Panc1 (cell line): ENCODE measurements at regions not wholly inside any gene's neighbourhood (a gene's known extent, or its start where the extent isn't known, plus 50 kb on each side); places are given as distances from the start of the nearest gene placed in this dataset.

Source experiments
- ATAC-seq: fragments of 200-7000 bp; cut with Tn5 transposase; 2 replicates; pipeline ENCODE4 v1.9.1; 2020; ENCODE audit warnings: mild to moderate bottlenecking, moderate library complexity
- BruUV-seq: library from RNA; stranded (reverse); fragments of 400-500 nt; replicated peaks from 2 replicates; lab custom pipeline; 2021; lab: Mats Ljungman, UMichigan
- CTCF ChIA-PET: fragments of 300-600 bp; sonication (Branson Sonifier 250); formaldehyde crosslinking; loops from one replicate; lab custom pipeline; 2022; ENCODE audit warnings: antibody characterized with exemption; lab: Charles Lee
- POLR2A ChIA-PET: fragments of 300-600 bp; sonication (Branson Sonifier 250); formaldehyde crosslinking; loops from one replicate; lab custom pipeline; 2022; ENCODE audit warnings: antibody characterized with exemption; lab: Charles Lee
- DNase-seq: peaks from one replicate; pipeline ENCODE4 v3.0.0-alpha.2; 2010; ENCODE audit warnings: low read depth, low spot score
- H3K27ac ChIP-seq: 2 replicates; pipeline ENCODE4 v1.5.1; 2011; ENCODE audit warnings: mild to moderate bottlenecking, low read length, inconsistent platforms
- H3K27me3 ChIP-seq: fragments of 200-500 bp; sonication (Bioruptor generic); 2 replicates; pipeline ENCODE4 v1.6.0; 2014; ENCODE audit warnings: low read length, inconsistent platforms; ENCODE audit not compliant: control insufficient read depth, insufficient read depth
- H3K36me3 ChIP-seq: fragments of 200-500 bp; sonication (Bioruptor generic); 2 replicates; pipeline ENCODE4 v1.5.1; 2014; ENCODE audit warnings: inconsistent platforms, mild to moderate bottlenecking, low read length, moderate library complexity; ENCODE audit not compliant: control insufficient read depth, insufficient read depth
- H3K4me1 ChIP-seq: 2 replicates; pipeline ENCODE4 v1.5.1; 2011; ENCODE audit warnings: inconsistent platforms, mild to moderate bottlenecking, low read length, moderate library complexity; ENCODE audit not compliant: control insufficient read depth, insufficient read depth
- H3K4me3 ChIP-seq, 2 experiments: 2 replicates each; pipeline ENCODE4 v1.5.1; 2011 to 2012; ENCODE audit warnings: low read depth in 2 of 2, low read length in 2 of 2, mild to moderate bottlenecking in 2 of 2, inconsistent platforms in 1 of 2, moderate library complexity in 1 of 2
- H3K9me3 ChIP-seq: fragments of 200-500 bp; sonication (Bioruptor generic); 2 replicates; pipeline ENCODE4 v1.5.1; 2014; ENCODE audit warnings: low read depth, mild to moderate bottlenecking, inconsistent platforms, low read length, moderate library complexity; ENCODE audit not compliant: control insufficient read depth, insufficient read depth
- POLR2AphosphoS5 ChIP-seq: IDR thresholded peaks from 2 replicates; pipeline ENCODE4 v1.6.1; 2012; ENCODE audit warnings: mild to moderate bottlenecking, low read depth, low read length, moderate library complexity
- SIN3A ChIP-seq: IDR thresholded peaks from 2 replicates; pipeline ENCODE4 v1.6.1; 2012; ENCODE audit warnings: low read depth, mild to moderate bottlenecking, low read length, moderate library complexity, borderline replicate concordance; ENCODE audit not compliant: insufficient read depth
- TCF7L2 ChIP-seq: IDR thresholded peaks from 2 replicates; pipeline ENCODE4 v1.6.1; 2011; ENCODE audit warnings: mild to moderate bottlenecking, low read depth, low read length, inconsistent platforms
- in situ Hi-C: cut with HindIII; loops from 2 replicates; pipeline ENCODE4 v1.10.0; 2016; ENCODE audit warnings: low sequenced_read_pairs, low pct_unique_long_range_greater_than_20kb
- intact Hi-C: fragments of 100-400 bp; cut with micrococcal nuclease; formaldehyde crosslinking; loops from one replicate; pipeline ENCODE4 v1.10.0; 2022; ENCODE audit not compliant: unreplicated experiment
- TF ChIP-seq, protein P1 (sequence below), 2 experiments: IDR thresholded peaks; 2 replicates each; pipeline ENCODE4 v1.6.1; 2011 to 2012; ENCODE audit warnings: low read depth in 2 of 2, control low read depth in 1 of 2, low read length in 1 of 2, mild to moderate bottlenecking in 1 of 2, moderate library complexity in 1 of 2; ENCODE audit not compliant: insufficient read depth in 1 of 2
- TF ChIP-seq, protein P2 (sequence below): fragments of 450-650 bp; IDR thresholded peaks from 2 replicates; pipeline ENCODE4 v1.5.1; 2017; ENCODE audit warnings: mild to moderate bottlenecking

DNA sequence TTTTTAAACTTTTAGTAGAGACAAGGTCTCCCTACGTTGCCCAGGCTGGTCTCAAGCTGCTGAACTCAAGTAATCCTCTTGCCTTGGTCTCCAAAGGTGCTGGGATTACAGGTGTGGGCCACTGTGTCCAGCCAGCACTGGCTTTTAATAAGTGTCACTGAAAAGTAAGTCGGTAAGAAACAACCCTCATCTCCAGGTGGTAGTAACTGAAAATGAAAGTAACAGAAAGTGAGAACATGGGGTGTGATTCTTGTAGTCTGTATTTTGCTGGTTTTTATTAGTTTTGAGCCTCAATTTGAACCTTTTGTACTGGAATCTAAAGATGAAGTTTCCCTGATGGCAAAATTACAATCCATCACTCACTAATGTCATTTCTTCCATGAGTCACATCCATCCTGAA lies 238.1 kb upstream of the AGA start:
- CTCF ChIA-PET = no interaction called here
- BruUV-seq = no TSS peak
- POLR2A ChIA-PET = no interaction called here
- H3K27ac ChIP-seq = no peak overlapping the region
- in situ Hi-C loops (no loop called here), intact Hi-C loops (no loop called here)
- H3K4me1 ChIP-seq = no peaks in the 10 kb centered on the region
- ATAC-seq (no peak), DNase-seq (no peak)
- TF ChIP-seq SIN3A (no peak), TCF7L2 (no peak), POLR2AphosphoS5 (no peak)
- TF ChIP-seq, protein P1, sequence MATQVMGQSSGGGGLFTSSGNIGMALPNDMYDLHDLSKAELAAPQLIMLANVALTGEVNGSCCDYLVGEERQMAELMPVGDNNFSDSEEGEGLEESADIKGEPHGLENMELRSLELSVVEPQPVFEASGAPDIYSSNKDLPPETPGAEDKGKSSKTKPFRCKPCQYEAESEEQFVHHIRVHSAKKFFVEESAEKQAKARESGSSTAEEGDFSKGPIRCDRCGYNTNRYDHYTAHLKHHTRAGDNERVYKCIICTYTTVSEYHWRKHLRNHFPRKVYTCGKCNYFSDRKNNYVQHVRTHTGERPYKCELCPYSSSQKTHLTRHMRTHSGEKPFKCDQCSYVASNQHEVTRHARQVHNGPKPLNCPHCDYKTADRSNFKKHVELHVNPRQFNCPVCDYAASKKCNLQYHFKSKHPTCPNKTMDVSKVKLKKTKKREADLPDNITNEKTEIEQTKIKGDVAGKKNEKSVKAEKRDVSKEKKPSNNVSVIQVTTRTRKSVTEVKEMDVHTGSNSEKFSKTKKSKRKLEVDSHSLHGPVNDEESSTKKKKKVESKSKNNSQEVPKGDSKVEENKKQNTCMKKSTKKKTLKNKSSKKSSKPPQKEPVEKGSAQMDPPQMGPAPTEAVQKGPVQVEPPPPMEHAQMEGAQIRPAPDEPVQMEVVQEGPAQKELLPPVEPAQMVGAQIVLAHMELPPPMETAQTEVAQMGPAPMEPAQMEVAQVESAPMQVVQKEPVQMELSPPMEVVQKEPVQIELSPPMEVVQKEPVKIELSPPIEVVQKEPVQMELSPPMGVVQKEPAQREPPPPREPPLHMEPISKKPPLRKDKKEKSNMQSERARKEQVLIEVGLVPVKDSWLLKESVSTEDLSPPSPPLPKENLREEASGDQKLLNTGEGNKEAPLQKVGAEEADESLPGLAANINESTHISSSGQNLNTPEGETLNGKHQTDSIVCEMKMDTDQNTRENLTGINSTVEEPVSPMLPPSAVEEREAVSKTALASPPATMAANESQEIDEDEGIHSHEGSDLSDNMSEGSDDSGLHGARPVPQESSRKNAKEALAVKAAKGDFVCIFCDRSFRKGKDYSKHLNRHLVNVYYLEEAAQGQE (IDR thresholded peaks at IDR 0.05; ENCODE audit: insufficient read depth in 1 of 2, low read depth in 2 of 2, low read length in 1 of 2) = no peak
- TF ChIP-seq, protein P2, sequence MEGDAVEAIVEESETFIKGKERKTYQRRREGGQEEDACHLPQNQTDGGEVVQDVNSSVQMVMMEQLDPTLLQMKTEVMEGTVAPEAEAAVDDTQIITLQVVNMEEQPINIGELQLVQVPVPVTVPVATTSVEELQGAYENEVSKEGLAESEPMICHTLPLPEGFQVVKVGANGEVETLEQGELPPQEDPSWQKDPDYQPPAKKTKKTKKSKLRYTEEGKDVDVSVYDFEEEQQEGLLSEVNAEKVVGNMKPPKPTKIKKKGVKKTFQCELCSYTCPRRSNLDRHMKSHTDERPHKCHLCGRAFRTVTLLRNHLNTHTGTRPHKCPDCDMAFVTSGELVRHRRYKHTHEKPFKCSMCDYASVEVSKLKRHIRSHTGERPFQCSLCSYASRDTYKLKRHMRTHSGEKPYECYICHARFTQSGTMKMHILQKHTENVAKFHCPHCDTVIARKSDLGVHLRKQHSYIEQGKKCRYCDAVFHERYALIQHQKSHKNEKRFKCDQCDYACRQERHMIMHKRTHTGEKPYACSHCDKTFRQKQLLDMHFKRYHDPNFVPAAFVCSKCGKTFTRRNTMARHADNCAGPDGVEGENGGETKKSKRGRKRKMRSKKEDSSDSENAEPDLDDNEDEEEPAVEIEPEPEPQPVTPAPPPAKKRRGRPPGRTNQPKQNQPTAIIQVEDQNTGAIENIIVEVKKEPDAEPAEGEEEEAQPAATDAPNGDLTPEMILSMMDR = no peak
- H3K9me3 ChIP-seq = no peaks in the 10 kb centered on the region
- H3K27me3 ChIP-seq = no peaks in the 10 kb centered on the region
- no peak overlapping the region for H3K4me3 ChIP-seq
- H3K36me3 ChIP-seq = no peaks in the 10 kb centered on the region

DNA sequence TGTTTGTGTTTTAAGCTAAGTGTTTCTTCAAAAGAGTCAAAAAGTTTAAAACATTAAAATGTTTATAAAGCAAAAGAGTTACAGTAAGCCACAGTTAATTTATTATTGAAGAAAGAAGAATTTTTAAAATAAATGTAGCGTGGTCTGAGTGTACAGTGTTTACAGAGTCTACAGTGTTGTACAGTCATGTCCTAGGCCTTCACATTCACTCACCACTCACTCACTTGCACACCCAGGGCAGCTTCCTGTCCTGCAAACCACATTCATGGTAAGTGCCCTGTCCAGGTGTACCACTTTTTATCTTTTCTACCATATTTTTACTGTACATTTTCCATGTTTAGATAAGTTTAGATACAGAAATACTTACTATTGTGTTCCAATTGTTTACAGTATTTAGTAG lies 239.7 kb upstream of the AGA start:
- TF ChIP-seq SIN3A = no peak
- TF ChIP-seq POLR2AphosphoS5 = no peak
- TF ChIP-seq TCF7L2 = no peak
- TF ChIP-seq, protein P2 = no peak
- TF ChIP-seq, protein P1 (IDR thresholded peaks at IDR 0.05; ENCODE audit: insufficient read depth in 1 of 2, low read depth in 2 of 2, low read length in 1 of 2) = no peak
- no TSS peak for BruUV-seq
- CTCF ChIA-PET = no interaction called here

More for the DNA sequence above, 239.7 kb upstream of the AGA start:
- intact Hi-C loops = no loop called here
- Histone ChIP-seq H3K27me3 (no peaks in the 10 kb centered on the region), H3K27ac (no peak overlapping the region), H3K4me1 (no peaks in the 10 kb centered on the region), H3K4me3 (no peak overlapping the region), H3K36me3 (no peaks in the 10 kb centered on the region), H3K9me3 (no peaks in the 10 kb centered on the region)
- DNase-seq = no peak
- POLR2A ChIA-PET = no interaction called here
- no peak for ATAC-seq
- in situ Hi-C loops = no loop called here
